Activated CD4-positive, alpha-beta T cell treated with anti-CD3 and anti-CD28 coated beads, Interleukin-2, amount 50 U/mL, for 48 hours (primary cell): ENCODE measurements at regions not wholly inside any gene's neighbourhood (a gene's known extent, or its start where the extent isn't known, plus 50 kb on each side); places are given as distances from the start of the nearest gene placed in this dataset.
"Not testable (repeated sequence)": the region's sequence is repeated elsewhere in the genome, so short reads cannot be mapped to it uniquely, and the experiment has no call there.

Experiments used
- DNase-seq, 2 experiments: peaks; one replicate each; pipeline ENCODE4 v3.0.0-alpha.2; 2020

- DNase-seq: no peak
Observed at GRCh38 chr6:164359036-164359435, 944.5 kb downstream of the QKI start.

GRCh38 chr6:164356814-164357213 is 942.3 kb downstream of the QKI start:
- no peak for DNase-seq

- no peak for DNase-seq
Observed at GRCh38 chr6:164347455-164347854, 932.9 kb downstream of the QKI start.

- no peak for DNase-seq
Observed at GRCh38 chr6:164346631-164347030, 932.1 kb downstream of the QKI start.

- DNase-seq: no peak
Observed at GRCh38 chr6:164345806-164346496, 931.4 kb downstream of the QKI start.

GRCh38 chr6:164345327-164345726 is 930.8 kb downstream of the QKI start:
- no peak for DNase-seq

- no peak for DNase-seq
Observed at GRCh38 chr6:164344801-164345291, 930.3 kb downstream of the QKI start.

GRCh38 chr6:164339442-164339841 is 924.9 kb downstream of the QKI start:
- DNase-seq: not testable (repeated sequence)

GRCh38 chr6:164337925-164338397 is 923.4 kb downstream of the QKI start:
- DNase-seq: no peak

GRCh38 chr6:164337024-164337924 is 922.8 kb downstream of the QKI start:
- DNase-seq: no peak

GRCh38 chr6:164336455-164336854 is 921.9 kb downstream of the QKI start:
- no peak for DNase-seq

GRCh38 chr6:164331026-164331425 is 916.5 kb downstream of the QKI start:
- no peak for DNase-seq

- DNase-seq: no peak
Observed at GRCh38 chr6:164325168-164325567, 910.6 kb downstream of the QKI start.

- DNase-seq: no peak
Observed at GRCh38 chr6:164322533-164322932, 908.0 kb downstream of the QKI start.

- DNase-seq: no peak
Observed at GRCh38 chr6:164321297-164321696, 906.8 kb downstream of the QKI start.

- no peak for DNase-seq
Observed at GRCh38 chr6:164315376-164315775, 900.9 kb downstream of the QKI start.

GRCh38 chr6:164308339-164308738 is 893.8 kb downstream of the QKI start:
- no peak for DNase-seq

- DNase-seq: no peak
Observed at GRCh38 chr6:164303102-164303964, 888.8 kb downstream of the QKI start.

GRCh38 chr6:164296411-164296810 is 881.9 kb downstream of the QKI start:
- no peak for DNase-seq

GRCh38 chr6:164294047-164294784 is 879.7 kb downstream of the QKI start:
- no peak for DNase-seq

- no peak for DNase-seq
Observed at GRCh38 chr6:164291224-164291623, 876.7 kb downstream of the QKI start.

- no peak for DNase-seq
Observed at GRCh38 chr6:164290101-164290500, 875.6 kb downstream of the QKI start.
